ENCODE measurements at regions not wholly inside any gene's neighbourhood (a gene's known extent, or its start where the extent isn't known, plus 50 kb on each side); places are given as distances from the start of the nearest gene placed in this dataset.
"Not testable (repeated sequence)": the region's sequence is repeated elsewhere in the genome, so short reads cannot be mapped to it uniquely, and the experiment has no call there.

- no peaks in the 10 kb centered on the region for H3F3A ChIP-seq (ENCODE audit: control insufficient read depth, insufficient read depth)
- no peak overlapping the region for H3K4me3 ChIP-seq (ENCODE audit: low read length)
- no peaks in the 10 kb centered on the region for H3K79me2 ChIP-seq (ENCODE audit: control insufficient read depth, low read length)
- H3K4me1 ChIP-seq (ENCODE audit: control insufficient read depth, low read length), result no peaks in the 10 kb centered on the region
- TF ChIP-seq CTCF (IDR thresholded peaks at IDR 0.05; ENCODE audit: low read depth, low read length, poor library complexity, severe bottlenecking) (no peak), EZH2phosphoT487 (IDR thresholded peaks at IDR 0.05; ENCODE audit: borderline replicate concordance, low read length) (no peak)
- H3K36me3 ChIP-seq (ENCODE audit: control insufficient read depth, low read length), result no peaks in the 10 kb centered on the region
- H3K9me2 ChIP-seq (replicated peaks; ENCODE audit: control insufficient read depth, low read length), result no peaks in the 10 kb centered on the region
- H3K9me3 ChIP-seq (ENCODE audit: control insufficient read depth, insufficient read depth, low read length), result no peaks in the 10 kb centered on the region
- H4K20me1 ChIP-seq (ENCODE audit: control insufficient read depth, insufficient read depth, low read depth, low read length), result no peaks in the 10 kb centered on the region
- no peak overlapping the region for H3K27ac ChIP-seq (ENCODE audit: low read depth, low read length)
- peaks cover 4% of the 10 kb centered on the region; the same call in 1 of the 2 replicates for H3K27me3 ChIP-seq (ENCODE audit: control insufficient read depth, low read length)
- no peak overlapping the region for H3K4me2 ChIP-seq (ENCODE audit: low read length)
Observed at GRCh38 chr9:71268871-71269635, 147.6 kb upstream of the TRPM3 start.

GRCh38 chr9:71263451-71263850, 142.0 kb upstream of the TRPM3 start:
- Histone ChIP-seq H3K9me3 (ENCODE audit: control insufficient read depth, insufficient read depth, low read length) (no peaks in the 10 kb centered on the region), H3K27me3 (ENCODE audit: control insufficient read depth, low read length) (no peaks in the 10 kb centered on the region)
- TF ChIP-seq EZH2phosphoT487 (IDR thresholded peaks at IDR 0.05; ENCODE audit: borderline replicate concordance, low read length) (no peak), CTCF (IDR thresholded peaks at IDR 0.05; ENCODE audit: low read depth, low read length, poor library complexity, severe bottlenecking) (no peak)

GRCh38 chr9:71260419-71260818, 139.0 kb upstream of the TRPM3 start:
- not testable (repeated sequence) for H3K9me2 ChIP-seq (replicated peaks; ENCODE audit: control insufficient read depth, low read length); H3K27me3 ChIP-seq (ENCODE audit: control insufficient read depth, low read length); H3K4me2 ChIP-seq (ENCODE audit: low read length); H3F3A ChIP-seq (ENCODE audit: control insufficient read depth, insufficient read depth); H3K4me3 ChIP-seq (ENCODE audit: low read length); H3K79me2 ChIP-seq (ENCODE audit: control insufficient read depth, low read length); H4K20me1 ChIP-seq (ENCODE audit: control insufficient read depth, insufficient read depth, low read depth, low read length); H3K9me3 ChIP-seq (ENCODE audit: control insufficient read depth, insufficient read depth, low read length); H3K36me3 ChIP-seq (ENCODE audit: control insufficient read depth, low read length); H3K4me1 ChIP-seq (ENCODE audit: control insufficient read depth, low read length); H3K27ac ChIP-seq (ENCODE audit: low read depth, low read length)

More at GRCh38 chr9:71263451-71263850, 142.0 kb upstream of the TRPM3 start:
- Histone ChIP-seq H3K9me2 (replicated peaks; ENCODE audit: control insufficient read depth, low read length) (no peaks in the 10 kb centered on the region), H4K20me1 (ENCODE audit: control insufficient read depth, insufficient read depth, low read depth, low read length) (no peaks in the 10 kb centered on the region), H3K79me2 (ENCODE audit: control insufficient read depth, low read length) (no peaks in the 10 kb centered on the region), H3K4me2 (ENCODE audit: low read length) (no peak overlapping the region), H3K4me1 (ENCODE audit: control insufficient read depth, low read length) (no peaks in the 10 kb centered on the region), H3F3A (ENCODE audit: control insufficient read depth, insufficient read depth) (no peaks in the 10 kb centered on the region), H3K27ac (ENCODE audit: low read depth, low read length) (no peak overlapping the region), H3K36me3 (ENCODE audit: control insufficient read depth, low read length) (no peaks in the 10 kb centered on the region), H3K4me3 (ENCODE audit: low read length) (no peak overlapping the region)

GRCh38 chr9:71254592-71255277, 133.3 kb upstream of the TRPM3 start:
- Histone ChIP-seq H3K27ac (ENCODE audit: low read depth, low read length) (no peak overlapping the region), H3K9me3 (ENCODE audit: control insufficient read depth, insufficient read depth, low read length) (no peaks in the 10 kb centered on the region), H3F3A (ENCODE audit: control insufficient read depth, insufficient read depth) (no peaks in the 10 kb centered on the region), H3K27me3 (ENCODE audit: control insufficient read depth, low read length) (no peaks in the 10 kb centered on the region), H3K4me2 (ENCODE audit: low read length) (no peak overlapping the region), H3K4me1 (ENCODE audit: control insufficient read depth, low read length) (no peaks in the 10 kb centered on the region), H3K36me3 (ENCODE audit: control insufficient read depth, low read length) (no peaks in the 10 kb centered on the region), H3K79me2 (ENCODE audit: control insufficient read depth, low read length) (no peaks in the 10 kb centered on the region), H3K4me3 (ENCODE audit: low read length) (no peak overlapping the region), H4K20me1 (ENCODE audit: control insufficient read depth, insufficient read depth, low read depth, low read length) (no peaks in the 10 kb centered on the region), H3K9me2 (replicated peaks; ENCODE audit: control insufficient read depth, low read length) (no peaks in the 10 kb centered on the region)
- TF ChIP-seq CTCF (IDR thresholded peaks at IDR 0.05; ENCODE audit: low read depth, low read length, poor library complexity, severe bottlenecking) (no peak), EZH2phosphoT487 (IDR thresholded peaks at IDR 0.05; ENCODE audit: borderline replicate concordance, low read length) (no peak)
